Left renal pelvis (tissue), 4 donors: ENCODE measurements at regions not wholly inside any gene's neighbourhood (a gene's known extent, or its start where the extent isn't known, plus 50 kb on each side); places are given as distances from the start of the nearest gene placed in this dataset.

Experiments
- DNase-seq, 4 donors: peaks; one replicate each; pipeline ENCODE4 v3.0.0-alpha.2; 2013; ENCODE audit warnings: low read depth in 4 of 4, low spot score in 3 of 4

DNA sequence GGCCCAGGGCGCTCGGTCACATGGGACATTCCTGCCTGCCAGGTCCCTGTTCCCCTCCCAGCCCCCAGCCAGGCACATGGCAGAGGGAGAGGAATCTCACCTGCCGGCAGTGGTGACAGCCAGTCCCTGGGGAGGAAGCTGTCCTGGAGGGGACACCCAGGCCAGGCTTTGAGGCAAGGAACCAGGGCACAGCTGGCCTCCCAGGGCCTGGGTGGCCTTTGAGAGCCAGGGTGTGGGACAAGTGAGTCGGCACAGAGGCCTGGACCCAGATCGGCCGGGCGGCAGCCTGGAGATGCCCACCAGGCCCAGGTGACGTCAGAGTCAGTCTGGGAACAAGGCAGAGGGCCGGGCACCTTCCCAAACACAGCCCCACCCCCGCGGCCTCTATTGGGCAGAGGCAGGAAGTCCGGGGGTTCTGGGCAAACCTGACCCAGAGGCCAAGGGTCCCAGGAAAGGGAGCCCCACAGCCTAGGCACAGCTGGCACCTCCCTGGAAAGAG lies 65.0 kb upstream of the CFAP46 start:
- no peak for DNase-seq

DNA sequence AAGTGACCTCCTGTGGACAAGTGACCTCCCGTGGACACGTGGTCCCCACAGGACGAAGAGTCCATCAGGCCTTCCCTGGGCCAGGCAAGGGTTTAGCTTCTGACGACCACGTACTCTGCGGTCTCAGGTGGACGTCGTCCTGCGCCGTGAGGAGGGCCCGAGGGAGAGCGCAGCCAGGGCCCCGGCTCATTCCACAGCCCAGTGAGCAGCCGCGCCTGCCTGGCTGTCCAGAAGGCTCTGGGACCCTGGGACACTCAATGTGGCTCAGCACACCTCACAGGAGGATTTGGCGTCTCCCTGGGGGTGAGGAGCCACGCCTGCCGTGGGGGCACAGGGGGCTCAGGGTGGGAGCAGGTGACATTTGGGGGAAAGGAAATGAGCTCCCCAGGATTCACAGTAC lies 64.4 kb upstream of the CFAP46 start:
- no peak for DNase-seq

GRCh38 chr10:133006202-133006601 lies 63.8 kb upstream of the CFAP46 start:
- DNase-seq, result no peak

DNA sequence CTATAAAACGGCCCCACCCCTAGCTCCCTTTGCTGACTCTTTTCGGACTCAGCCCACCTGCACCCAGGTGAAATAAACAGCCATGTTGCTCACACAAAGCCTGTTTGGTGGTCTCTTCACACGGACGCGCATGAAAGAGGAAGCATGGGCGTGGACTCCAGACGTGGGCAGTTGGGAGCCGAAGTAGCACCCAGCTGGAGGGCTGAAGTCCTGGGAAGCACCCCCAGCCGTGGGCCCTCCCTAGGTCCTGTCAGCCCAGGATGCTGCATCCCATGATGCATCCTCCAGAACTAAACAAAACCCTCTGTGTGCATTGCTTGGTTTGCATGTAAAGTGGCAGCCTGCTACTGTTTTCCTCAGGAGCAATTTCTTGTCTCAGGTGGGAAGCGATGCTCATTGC lies 62.1 kb upstream of the CFAP46 start:
- DNase-seq, result no peak

DNA sequence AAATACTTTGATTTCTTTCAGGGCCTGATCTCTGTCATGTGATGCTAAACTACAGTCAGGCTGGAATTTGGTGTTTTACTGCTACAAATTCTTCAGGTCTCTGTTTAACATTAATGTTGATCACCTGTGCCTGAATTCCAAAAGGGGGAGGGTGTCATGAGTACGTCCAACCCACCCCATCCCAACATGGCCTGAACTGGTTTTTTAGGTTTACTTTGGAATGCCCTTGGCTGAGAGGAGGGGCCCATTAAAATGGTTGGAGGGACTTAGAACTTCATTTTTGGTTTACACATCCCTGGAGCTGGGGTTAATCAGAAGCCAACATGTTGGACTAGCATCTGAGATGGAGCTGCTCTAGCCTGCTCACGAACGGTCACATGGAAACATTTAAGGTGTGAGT lies 60.8 kb upstream of the CFAP46 start:
- DNase-seq, result no peak

GRCh38 chr10:133002685-133003084 lies 60.3 kb upstream of the CFAP46 start:
- no peak for DNase-seq

GRCh38 chr10:133001114-133001513 lies 58.7 kb upstream of the CFAP46 start:
- DNase-seq, result no peak

DNA sequence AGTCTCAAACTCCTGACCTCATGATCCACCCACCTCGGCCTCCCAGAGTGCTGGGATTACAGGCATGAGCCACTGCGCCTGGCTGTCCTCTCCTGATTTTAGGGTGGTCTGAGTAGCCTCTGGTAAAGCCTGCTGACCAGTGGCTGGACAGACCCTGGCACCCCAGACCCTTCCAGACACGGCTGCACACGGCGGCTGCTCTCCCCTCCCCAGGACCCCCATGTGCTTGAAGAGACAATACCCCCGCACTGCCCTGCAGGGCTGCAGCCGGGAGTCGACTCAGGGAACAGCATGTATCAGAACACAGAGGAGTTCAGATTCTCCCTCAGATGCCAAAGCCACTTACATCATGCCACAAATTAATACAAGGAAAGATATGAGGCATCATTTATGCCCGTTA lies 58.3 kb upstream of the CFAP46 start:
- DNase-seq, result no peak

GRCh38 chr10:132997517-132998265 lies 55.3 kb upstream of the CFAP46 start:
- DNase-seq, result no peak

GRCh38 chr10:132996603-132997343 lies 54.4 kb upstream of the CFAP46 start:
- no peak for DNase-seq

DNA sequence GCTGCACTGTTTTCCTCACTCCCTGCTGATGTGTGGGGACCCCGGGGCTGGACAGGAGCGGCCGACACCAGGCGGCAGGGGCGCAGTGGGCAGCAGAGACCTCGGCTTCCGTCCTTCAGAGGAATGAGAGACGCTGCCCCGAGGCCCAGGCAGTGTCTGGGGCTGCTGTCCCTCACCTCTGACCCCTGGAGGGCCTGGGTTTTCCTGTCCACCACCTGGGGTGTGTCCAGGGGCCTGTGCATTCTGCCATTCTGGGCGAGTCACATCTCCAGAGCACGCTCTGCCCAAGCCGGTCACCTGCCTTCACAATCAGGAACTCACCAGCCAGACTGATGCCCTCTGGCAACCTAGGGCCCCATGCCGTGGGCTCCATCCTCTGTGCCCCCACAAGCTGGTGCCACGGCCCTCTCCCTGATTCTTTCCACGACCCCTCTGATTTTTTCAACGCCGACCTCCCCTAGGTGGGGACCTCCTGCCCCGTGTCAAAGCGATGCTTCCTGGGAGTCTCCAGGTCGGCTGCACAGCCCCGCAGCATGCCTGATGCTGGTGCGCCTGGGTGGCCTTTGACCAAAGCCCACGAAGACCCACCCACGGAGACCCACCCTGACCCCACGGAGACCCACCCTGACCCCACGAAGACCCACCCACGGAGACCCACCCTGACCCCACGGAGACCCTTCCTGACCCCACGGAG lies 53.7 kb upstream of the CFAP46 start:
- DNase-seq, result no peak

DNA sequence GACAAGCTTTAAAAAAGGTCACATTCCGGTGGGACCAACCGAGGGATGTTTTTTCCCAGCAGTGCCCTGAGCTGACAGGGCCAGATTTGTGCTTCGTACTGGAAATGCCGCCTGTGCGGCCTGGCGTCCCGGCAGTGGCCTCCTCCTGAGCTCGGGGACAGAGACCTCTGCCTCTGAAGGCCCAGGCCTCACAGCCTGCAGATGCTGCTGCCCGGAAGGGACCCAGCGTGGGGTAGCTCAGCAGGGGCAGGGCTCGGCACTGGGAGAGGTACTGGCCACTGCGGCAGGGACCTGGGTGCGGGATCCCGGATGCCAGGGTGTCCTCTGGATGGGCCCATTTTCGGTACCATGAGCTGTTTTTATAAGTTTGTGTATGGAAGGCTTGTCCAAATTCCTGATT lies 52.4 kb upstream of the CFAP46 start:
- no peak for DNase-seq

GRCh38 chr10:132994185-132994796 lies 51.9 kb upstream of the CFAP46 start:
- DNase-seq, result no peak

- no peak for DNase-seq
These were observed 51.2 kb upstream of the CFAP46 start for GRCh38 chr10:132993271-132994184.

DNA sequence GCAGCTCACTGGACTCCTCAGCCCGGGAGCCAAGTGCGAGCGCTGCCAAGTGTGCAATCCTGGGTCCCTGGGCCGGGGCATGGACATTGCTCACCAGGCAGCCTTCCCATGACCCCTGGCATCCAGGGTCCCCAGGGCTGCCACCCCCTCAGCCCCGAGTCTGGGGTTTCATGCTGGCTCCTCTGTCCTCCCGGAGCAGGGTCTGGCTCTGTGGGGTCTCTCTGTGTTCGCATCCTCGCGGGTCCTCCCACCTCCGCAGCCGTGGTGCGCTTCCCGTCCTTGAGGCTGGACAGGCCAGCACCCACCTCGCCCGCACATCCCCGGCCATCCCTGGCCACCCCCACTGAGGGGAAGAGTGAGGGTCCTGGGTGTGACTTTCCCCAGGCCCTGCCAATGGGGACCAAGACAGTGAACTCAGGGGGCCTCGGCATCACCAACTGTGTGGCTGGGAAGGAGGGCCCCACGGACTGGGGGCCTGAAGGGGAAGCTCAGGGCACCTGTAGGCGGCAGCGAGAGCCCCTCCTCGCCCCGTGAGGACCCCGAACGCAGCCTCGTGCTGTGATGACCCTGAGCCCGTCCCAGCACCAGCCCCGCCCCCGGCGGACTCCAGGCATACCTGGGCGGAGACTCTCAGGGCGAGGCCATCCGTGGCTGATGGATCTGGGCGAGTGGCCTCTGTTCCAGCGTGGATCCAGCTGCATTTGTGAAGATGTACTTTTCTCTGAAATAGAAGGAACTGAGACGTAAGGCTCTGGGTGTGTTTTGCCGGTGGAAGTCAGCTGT lies 50.3 kb upstream of the CFAP46 start:
- DNase-seq, result no peak
